Activated naive CD8-positive, alpha-beta T cell treated with anti-CD3 and anti-CD28 coated beads, Interleukin-2, amount 50 U/mL, for 24 hours (primary cell): ENCODE measurements at regions not wholly inside any gene's neighbourhood (a gene's known extent, or its start where the extent isn't known, plus 50 kb on each side); places are given as distances from the start of the nearest gene placed in this dataset.
"Not testable (repeated sequence)": the region's sequence is repeated elsewhere in the genome, so short reads cannot be mapped to it uniquely, and the experiment has no call there.

Experiments
- ATAC-seq: fragments of 150-1000 bp; cut with Tn5 transposase; one replicate; pipeline ENCODE4 v1.10.0; 2021
- DNase-seq: peaks from one replicate; pipeline ENCODE4 v3.0.0; 2021
- H3K27ac Mint-ChIP-seq: one replicate; pipeline ENCODE4 v1.8.0; 2021; ENCODE audit warnings: mild to moderate bottlenecking, mixed read lengths
- H3K27me3 Mint-ChIP-seq: one replicate; pipeline ENCODE4 v1.8.0; 2021; ENCODE audit warnings: mixed read lengths
- H3K36me3 Mint-ChIP-seq: one replicate; pipeline ENCODE4 v1.8.0; 2021; ENCODE audit warnings: low read depth, mixed read lengths
- H3K4me1 Mint-ChIP-seq: one replicate; pipeline ENCODE4 v1.8.0; 2021; ENCODE audit warnings: mixed read lengths
- H3K4me3 Mint-ChIP-seq: one replicate; pipeline ENCODE4 v1.8.0; 2021; ENCODE audit warnings: mild to moderate bottlenecking, moderate library complexity, mixed read lengths
- H3K9me3 Mint-ChIP-seq: one replicate; pipeline ENCODE4 v1.8.0; 2021; ENCODE audit warnings: mixed read lengths

- H3K27me3 Mint-ChIP-seq, result not testable (repeated sequence)
- H3K9me3 Mint-ChIP-seq, result peaks cover 43% of the 10 kb centered on the region
Observed at GRCh38 chr9:40929488-40929845, 199.0 kb downstream of the FOXD4L6 start.

GRCh38 chr9:40928803-40929487 lies 199.5 kb downstream of the FOXD4L6 start:
- H3K4me3 Mint-ChIP-seq, result no peak overlapping the region
- no peak for DNase-seq
- ATAC-seq, result no peak
- peaks cover 5% of the 10 kb centered on the region for H3K36me3 Mint-ChIP-seq
- H3K4me1 Mint-ChIP-seq, result no peaks in the 10 kb centered on the region
- no peaks in the 10 kb centered on the region for H3K27me3 Mint-ChIP-seq
- no peak overlapping the region for H3K27ac Mint-ChIP-seq
- H3K9me3 Mint-ChIP-seq, result peaks cover 43% of the 10 kb centered on the region

More at GRCh38 chr9:40929488-40929845, 199.0 kb downstream of the FOXD4L6 start:
- not testable (repeated sequence) for H3K4me3 Mint-ChIP-seq, H3K4me1 Mint-ChIP-seq, H3K27ac Mint-ChIP-seq, DNase-seq, H3K36me3 Mint-ChIP-seq, ATAC-seq

- H3K4me1 Mint-ChIP-seq, result no peaks in the 10 kb centered on the region
- no peaks in the 10 kb centered on the region for H3K27me3 Mint-ChIP-seq
- no peak for DNase-seq
- H3K36me3 Mint-ChIP-seq, result peaks cover 2% of the 10 kb centered on the region
- no peak overlapping the region for H3K4me3 Mint-ChIP-seq
- peaks cover 51% of the 10 kb centered on the region for H3K9me3 Mint-ChIP-seq
- ATAC-seq, result no peak
- H3K27ac Mint-ChIP-seq, result no peak overlapping the region
Observed at GRCh38 chr9:40927851-40928802, 200.4 kb downstream of the FOXD4L6 start.

GRCh38 chr9:40927260-40927631 lies 201.2 kb downstream of the FOXD4L6 start:
- ATAC-seq (no peak), DNase-seq (no peak)
- H3K9me3 Mint-ChIP-seq, result peaks cover 56% of the 10 kb centered on the region
- no peaks in the 10 kb centered on the region for H3K27me3 Mint-ChIP-seq
- no peak overlapping the region for H3K4me3 Mint-ChIP-seq
- H3K4me1 Mint-ChIP-seq, result no peaks in the 10 kb centered on the region
- H3K36me3 Mint-ChIP-seq, result peaks cover under 1% of the 10 kb centered on the region
- H3K27ac Mint-ChIP-seq, result no peak overlapping the region

- no peak overlapping the region for H3K27ac Mint-ChIP-seq
- peaks cover 4% of the 10 kb centered on the region for H3K36me3 Mint-ChIP-seq
- H3K4me1 Mint-ChIP-seq, result no peaks in the 10 kb centered on the region
- peaks cover 50% of the 10 kb centered on the region for H3K9me3 Mint-ChIP-seq
- no peaks in the 10 kb centered on the region for H3K27me3 Mint-ChIP-seq
- ATAC-seq, result no peak
- no peak overlapping the region for H3K4me3 Mint-ChIP-seq
- DNase-seq, result no peak
Observed at GRCh38 chr9:40926404-40927259, 201.8 kb downstream of the FOXD4L6 start.

GRCh38 chr9:40925149-40925548 lies 203.3 kb downstream of the FOXD4L6 start:
- ATAC-seq (no peak), DNase-seq (no peak)
- no peaks in the 10 kb centered on the region for H3K4me1 Mint-ChIP-seq
- peaks cover 51% of the 10 kb centered on the region for H3K9me3 Mint-ChIP-seq
- no peak overlapping the region for H3K27ac Mint-ChIP-seq
- H3K36me3 Mint-ChIP-seq, result peaks cover 4% of the 10 kb centered on the region
- no peaks in the 10 kb centered on the region for H3K27me3 Mint-ChIP-seq
- no peak overlapping the region for H3K4me3 Mint-ChIP-seq

- Mint-ChIP-seq H3K9me3 (peaks cover 57% of the 10 kb centered on the region), H3K36me3 (peaks cover 18% of the 10 kb centered on the region)
- not testable (repeated sequence) for H3K4me1 Mint-ChIP-seq, H3K27ac Mint-ChIP-seq, DNase-seq, H3K4me3 Mint-ChIP-seq, ATAC-seq, H3K27me3 Mint-ChIP-seq
Observed at GRCh38 chr9:40916399-40916783, 212.1 kb downstream of the FOXD4L6 start.

- H3K27ac Mint-ChIP-seq, H3K4me3 Mint-ChIP-seq, H3K27me3 Mint-ChIP-seq, ATAC-seq, H3K4me1 Mint-ChIP-seq, DNase-seq: not testable (repeated sequence)
- H3K36me3 Mint-ChIP-seq, result peaks cover 18% of the 10 kb centered on the region
- peaks cover 62% of the 10 kb centered on the region for H3K9me3 Mint-ChIP-seq
Observed at GRCh38 chr9:40915660-40916398, 212.7 kb downstream of the FOXD4L6 start.

- ATAC-seq, result no peak
- Mint-ChIP-seq H3K36me3 (peaks cover 18% of the 10 kb centered on the region), H3K9me3 (peaks cover 59% of the 10 kb centered on the region)
Observed at GRCh38 chr9:40914772-40915659, 213.5 kb downstream of the FOXD4L6 start.

GRCh38 chr9:40913928-40914673 lies 214.4 kb downstream of the FOXD4L6 start:
- Mint-ChIP-seq H3K27me3 (no peaks in the 10 kb centered on the region), H3K36me3 (peaks cover 21% of the 10 kb centered on the region), H3K4me3 (no peak overlapping the region), H3K9me3 (peaks cover 54% of the 10 kb centered on the region), H3K27ac (no peak overlapping the region), H3K4me1 (no peaks in the 10 kb centered on the region)
- ATAC-seq (no peak), DNase-seq (no peak)

More at GRCh38 chr9:40914772-40915659, 213.5 kb downstream of the FOXD4L6 start:
- H3K4me1 Mint-ChIP-seq, result no peaks in the 10 kb centered on the region
- no peak for DNase-seq
- H3K27me3 Mint-ChIP-seq, result no peaks in the 10 kb centered on the region
- H3K4me3 Mint-ChIP-seq, result no peak overlapping the region
- H3K27ac Mint-ChIP-seq, result no peak overlapping the region

- no peaks in the 10 kb centered on the region for H3K4me1 Mint-ChIP-seq
- peaks cover 23% of the 10 kb centered on the region for H3K36me3 Mint-ChIP-seq
- no peak for DNase-seq
- H3K9me3 Mint-ChIP-seq, result peaks cover 55% of the 10 kb centered on the region
- H3K27me3 Mint-ChIP-seq, result no peaks in the 10 kb centered on the region
- no peak for ATAC-seq
- no peak overlapping the region for H3K4me3 Mint-ChIP-seq
- no peak overlapping the region for H3K27ac Mint-ChIP-seq
Observed at GRCh38 chr9:40913096-40913719, 215.3 kb downstream of the FOXD4L6 start.

- not testable (repeated sequence) for H3K4me3 Mint-ChIP-seq, H3K27ac Mint-ChIP-seq, DNase-seq, H3K4me1 Mint-ChIP-seq, ATAC-seq, H3K27me3 Mint-ChIP-seq
- Mint-ChIP-seq H3K9me3 (peaks cover 55% of the 10 kb centered on the region), H3K36me3 (peaks cover 22% of the 10 kb centered on the region)
Observed at GRCh38 chr9:40912679-40913078, 215.8 kb downstream of the FOXD4L6 start.
